B cell (primary cell): ENCODE measurements at regions not wholly inside any gene's neighbourhood (a gene's known extent, or its start where the extent isn't known, plus 50 kb on each side); places are given as distances from the start of the nearest gene placed in this dataset.

ENCODE experiments used
- EZH2 ChIP-seq: IDR thresholded peaks from 2 replicates; pipeline ENCODE4 v1.6.1; 2012; ENCODE audit warnings: borderline replicate concordance, low read depth, mild to moderate bottlenecking, moderate library complexity, low read length; ENCODE audit not compliant: insufficient read depth, poor library complexity, severe bottlenecking
- TF ChIP-seq, protein P1 (sequence below): fragments of 200-600 bp; IDR thresholded peaks from one replicate; pipeline ENCODE4 v1.8.0; 2022; ENCODE audit warnings: antibody characterized with exemption, mild to moderate bottlenecking

DNA sequence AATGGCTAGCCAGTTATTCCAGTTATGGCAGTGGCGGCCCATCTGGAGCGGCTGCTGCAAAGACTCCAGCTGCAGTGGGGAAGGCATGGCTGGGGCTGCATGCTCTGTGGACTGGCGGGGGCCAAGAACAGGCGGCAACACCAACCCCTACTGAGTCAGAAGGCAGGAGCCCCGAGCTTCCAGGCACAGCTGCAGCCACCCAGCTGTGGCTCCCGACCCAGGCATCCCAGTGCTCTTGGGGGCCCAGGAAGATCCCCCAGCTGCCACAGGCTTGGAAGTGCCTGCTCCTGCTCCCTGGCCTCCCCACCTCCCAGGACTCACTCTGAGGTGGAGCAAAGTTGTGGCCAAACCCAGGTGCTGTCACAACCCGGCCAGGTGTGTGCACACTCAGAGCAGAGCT lies 317.0 kb upstream of the RRP15 start:
- TF ChIP-seq, protein P1, sequence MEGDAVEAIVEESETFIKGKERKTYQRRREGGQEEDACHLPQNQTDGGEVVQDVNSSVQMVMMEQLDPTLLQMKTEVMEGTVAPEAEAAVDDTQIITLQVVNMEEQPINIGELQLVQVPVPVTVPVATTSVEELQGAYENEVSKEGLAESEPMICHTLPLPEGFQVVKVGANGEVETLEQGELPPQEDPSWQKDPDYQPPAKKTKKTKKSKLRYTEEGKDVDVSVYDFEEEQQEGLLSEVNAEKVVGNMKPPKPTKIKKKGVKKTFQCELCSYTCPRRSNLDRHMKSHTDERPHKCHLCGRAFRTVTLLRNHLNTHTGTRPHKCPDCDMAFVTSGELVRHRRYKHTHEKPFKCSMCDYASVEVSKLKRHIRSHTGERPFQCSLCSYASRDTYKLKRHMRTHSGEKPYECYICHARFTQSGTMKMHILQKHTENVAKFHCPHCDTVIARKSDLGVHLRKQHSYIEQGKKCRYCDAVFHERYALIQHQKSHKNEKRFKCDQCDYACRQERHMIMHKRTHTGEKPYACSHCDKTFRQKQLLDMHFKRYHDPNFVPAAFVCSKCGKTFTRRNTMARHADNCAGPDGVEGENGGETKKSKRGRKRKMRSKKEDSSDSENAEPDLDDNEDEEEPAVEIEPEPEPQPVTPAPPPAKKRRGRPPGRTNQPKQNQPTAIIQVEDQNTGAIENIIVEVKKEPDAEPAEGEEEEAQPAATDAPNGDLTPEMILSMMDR, result no peak
- no peak for TF ChIP-seq EZH2
